ENCODE measurements at regions not wholly inside any gene's neighbourhood (a gene's known extent, or its start where the extent isn't known, plus 50 kb on each side); places are given as distances from the start of the nearest gene placed in this dataset.

DNA sequence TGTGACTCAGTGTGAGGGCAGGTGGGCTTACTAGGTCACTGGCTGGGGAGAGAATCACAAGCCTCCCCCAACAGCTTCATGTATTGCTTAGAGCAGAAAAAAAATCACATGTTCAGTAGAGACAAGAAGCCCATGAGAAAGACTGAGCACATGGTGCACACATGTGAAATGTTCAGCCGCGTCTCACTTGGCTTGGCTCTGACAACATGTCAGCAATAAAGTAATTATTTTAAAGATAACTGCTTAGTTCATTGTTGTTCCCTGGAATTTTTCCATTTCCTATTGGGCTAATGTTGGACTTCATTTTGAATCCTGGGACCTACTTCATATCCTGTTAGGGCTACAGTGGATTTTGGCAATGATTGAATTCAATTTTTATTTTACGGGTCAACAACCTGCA is 222.6 kb downstream of the C6orf118 start:
- TF ChIP-seq, protein P1, sequence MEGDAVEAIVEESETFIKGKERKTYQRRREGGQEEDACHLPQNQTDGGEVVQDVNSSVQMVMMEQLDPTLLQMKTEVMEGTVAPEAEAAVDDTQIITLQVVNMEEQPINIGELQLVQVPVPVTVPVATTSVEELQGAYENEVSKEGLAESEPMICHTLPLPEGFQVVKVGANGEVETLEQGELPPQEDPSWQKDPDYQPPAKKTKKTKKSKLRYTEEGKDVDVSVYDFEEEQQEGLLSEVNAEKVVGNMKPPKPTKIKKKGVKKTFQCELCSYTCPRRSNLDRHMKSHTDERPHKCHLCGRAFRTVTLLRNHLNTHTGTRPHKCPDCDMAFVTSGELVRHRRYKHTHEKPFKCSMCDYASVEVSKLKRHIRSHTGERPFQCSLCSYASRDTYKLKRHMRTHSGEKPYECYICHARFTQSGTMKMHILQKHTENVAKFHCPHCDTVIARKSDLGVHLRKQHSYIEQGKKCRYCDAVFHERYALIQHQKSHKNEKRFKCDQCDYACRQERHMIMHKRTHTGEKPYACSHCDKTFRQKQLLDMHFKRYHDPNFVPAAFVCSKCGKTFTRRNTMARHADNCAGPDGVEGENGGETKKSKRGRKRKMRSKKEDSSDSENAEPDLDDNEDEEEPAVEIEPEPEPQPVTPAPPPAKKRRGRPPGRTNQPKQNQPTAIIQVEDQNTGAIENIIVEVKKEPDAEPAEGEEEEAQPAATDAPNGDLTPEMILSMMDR (IDR thresholded peaks at IDR 0.05), result no peak
- no peak for TF ChIP-seq EP300 (IDR thresholded peaks at IDR 0.05)
- TF ChIP-seq POLR2AphosphoS5 (IDR thresholded peaks at IDR 0.05), result no peak
- no peak for TF ChIP-seq POLR2A (IDR thresholded peaks at IDR 0.05)
